Lower leg skin (tissue), 4 donors: ENCODE measurements at regions not wholly inside any gene's neighbourhood (a gene's known extent, or its start where the extent isn't known, plus 50 kb on each side); places are given as distances from the start of the nearest gene placed in this dataset.

Experiments
- DNase-seq, 2 donors: peaks; one replicate each; pipeline ENCODE4 v3.0.0-alpha.2; 2019; ENCODE audit warnings: low spot score in 2 of 2
- H3K4me3 ChIP-seq: fragments of 200-600 bp; sonication (generic); 2 replicates; pipeline ENCODE4 v1.5.1; 2017; ENCODE audit warnings: mild to moderate bottlenecking, low read depth; ENCODE audit not compliant: poor library complexity, severe bottlenecking
- CTCF ChIP-seq, 3 donors: fragments of 450-650 bp; IDR thresholded peaks; one replicate each; pipeline ENCODE4 v1.5.1; 2016; ENCODE audit warnings: antibody characterized with exemption in 3 of 3, mild to moderate bottlenecking in 3 of 3, moderate library complexity in 2 of 3
- POLR2A ChIP-seq, 2 donors: fragments of 450-650 bp; IDR thresholded peaks; one replicate each; pipeline ENCODE4 v1.6.1; 2016 to 2017; ENCODE audit warnings: antibody characterized with exemption in 2 of 2, mild to moderate bottlenecking in 1 of 2, moderate library complexity in 1 of 2
- WGBS, 2 donors: methylation state at CpG; one replicate each; pipeline ENCODE4 v1.1.5; 2018; 5-methylcytosine and 5-hydroxymethylcytosine counted together
- intact Hi-C: fragments of 100-400 bp; cut with DNase I; formaldehyde crosslinking; loops from one replicate; pipeline ENCODE4 v1.15.0; 2023; ENCODE audit warnings: low total_unique reads

- TF ChIP-seq CTCF (IDR thresholded peaks at IDR 0.05) (no peak), POLR2A (IDR thresholded peaks at IDR 0.05) (no peak)
- no peak for DNase-seq
- 96% methylated on average over 1 of the region's 1 CpG for WGBS, 2 donors
- intact Hi-C loops: no loop called here
- no peak overlapping the region for H3K4me3 ChIP-seq
Measured at GRCh38 chr5:82381591-82381990, 103.4 kb upstream of the RPS23 start.

- TF ChIP-seq CTCF (IDR thresholded peaks at IDR 0.05) (no peak), POLR2A (IDR thresholded peaks at IDR 0.05) (no peak)
- DNase-seq: no peak
- WGBS, 2 donors: 46 to 56% methylated on average over 2 of the region's 2 CpGs
- no peak overlapping the region for H3K4me3 ChIP-seq
- intact Hi-C loops: no loop called here
Measured at GRCh38 chr5:82376307-82376706, 98.2 kb upstream of the RPS23 start.

- TF ChIP-seq CTCF (IDR thresholded peaks at IDR 0.05): no peak
- TF ChIP-seq POLR2A (IDR thresholded peaks at IDR 0.05): no peak
- intact Hi-C loops: no loop called here
- no peak overlapping the region for H3K4me3 ChIP-seq
- WGBS, 2 donors: 71 to 76% methylated on average over 5 of the region's 5 CpGs
- no peak for DNase-seq
Measured at GRCh38 chr5:82375488-82376244, 97.5 kb upstream of the RPS23 start.

GRCh38 chr5:82374637-82375036, 96.5 kb upstream of the RPS23 start:
- intact Hi-C loops: no loop called here
- no peak overlapping the region for H3K4me3 ChIP-seq
- DNase-seq: no peak
- TF ChIP-seq CTCF (IDR thresholded peaks at IDR 0.05): no peak
- TF ChIP-seq POLR2A (IDR thresholded peaks at IDR 0.05): no peak
- 86 to 97% methylated on average over 1 of the region's 1 CpG for WGBS, 2 donors

GRCh38 chr5:82367930-82368329, 89.8 kb upstream of the RPS23 start:
- TF ChIP-seq CTCF (IDR thresholded peaks at IDR 0.05) (no peak), POLR2A (IDR thresholded peaks at IDR 0.05) (no peak)
- no peak for DNase-seq
- WGBS, 2 donors: 91 to 95% methylated on average over 1 of the region's 1 CpG
- intact Hi-C loops: no loop called here
- no peak overlapping the region for H3K4me3 ChIP-seq

- 51 to 73% methylated on average over 5 of the region's 5 CpGs for WGBS, 2 donors
- no peak overlapping the region for H3K4me3 ChIP-seq
- DNase-seq: no peak
- intact Hi-C loops: no loop called here
- no peak for TF ChIP-seq CTCF (IDR thresholded peaks at IDR 0.05)
- TF ChIP-seq POLR2A (IDR thresholded peaks at IDR 0.05): no peak
Measured at GRCh38 chr5:82365744-82366228, 87.6 kb upstream of the RPS23 start.
